ENCODE measurements at regions not wholly inside any gene's neighbourhood (a gene's known extent, or its start where the extent isn't known, plus 50 kb on each side); places are given as distances from the start of the nearest gene placed in this dataset.

GRCh38 chr18:7383002-7383980 is 152.4 kb downstream of the LRRC30 start:
- H3K27ac Mint-ChIP-seq (ENCODE audit: unreplicated experiment): no peak overlapping the region
- no peak for DNase-seq
- H3K27me3 Mint-ChIP-seq (ENCODE audit: unreplicated experiment): peaks cover 3% of the 10 kb centered on the region
- H3K4me1 Mint-ChIP-seq (ENCODE audit: low read depth, unreplicated experiment): peaks cover 7% of the 10 kb centered on the region
- no peak overlapping the region for H3K4me3 Mint-ChIP-seq (ENCODE audit: unreplicated experiment)
- no peaks in the 10 kb centered on the region for H3K36me3 Mint-ChIP-seq (ENCODE audit: unreplicated experiment)
- TF ChIP-seq, protein P1, sequence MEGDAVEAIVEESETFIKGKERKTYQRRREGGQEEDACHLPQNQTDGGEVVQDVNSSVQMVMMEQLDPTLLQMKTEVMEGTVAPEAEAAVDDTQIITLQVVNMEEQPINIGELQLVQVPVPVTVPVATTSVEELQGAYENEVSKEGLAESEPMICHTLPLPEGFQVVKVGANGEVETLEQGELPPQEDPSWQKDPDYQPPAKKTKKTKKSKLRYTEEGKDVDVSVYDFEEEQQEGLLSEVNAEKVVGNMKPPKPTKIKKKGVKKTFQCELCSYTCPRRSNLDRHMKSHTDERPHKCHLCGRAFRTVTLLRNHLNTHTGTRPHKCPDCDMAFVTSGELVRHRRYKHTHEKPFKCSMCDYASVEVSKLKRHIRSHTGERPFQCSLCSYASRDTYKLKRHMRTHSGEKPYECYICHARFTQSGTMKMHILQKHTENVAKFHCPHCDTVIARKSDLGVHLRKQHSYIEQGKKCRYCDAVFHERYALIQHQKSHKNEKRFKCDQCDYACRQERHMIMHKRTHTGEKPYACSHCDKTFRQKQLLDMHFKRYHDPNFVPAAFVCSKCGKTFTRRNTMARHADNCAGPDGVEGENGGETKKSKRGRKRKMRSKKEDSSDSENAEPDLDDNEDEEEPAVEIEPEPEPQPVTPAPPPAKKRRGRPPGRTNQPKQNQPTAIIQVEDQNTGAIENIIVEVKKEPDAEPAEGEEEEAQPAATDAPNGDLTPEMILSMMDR (IDR thresholded peaks at IDR 0.05; ENCODE audit: partially characterized antibody, unreplicated experiment): no peak
- H3K9me3 Mint-ChIP-seq (ENCODE audit: unreplicated experiment): peaks cover 3% of the 10 kb centered on the region

DNA sequence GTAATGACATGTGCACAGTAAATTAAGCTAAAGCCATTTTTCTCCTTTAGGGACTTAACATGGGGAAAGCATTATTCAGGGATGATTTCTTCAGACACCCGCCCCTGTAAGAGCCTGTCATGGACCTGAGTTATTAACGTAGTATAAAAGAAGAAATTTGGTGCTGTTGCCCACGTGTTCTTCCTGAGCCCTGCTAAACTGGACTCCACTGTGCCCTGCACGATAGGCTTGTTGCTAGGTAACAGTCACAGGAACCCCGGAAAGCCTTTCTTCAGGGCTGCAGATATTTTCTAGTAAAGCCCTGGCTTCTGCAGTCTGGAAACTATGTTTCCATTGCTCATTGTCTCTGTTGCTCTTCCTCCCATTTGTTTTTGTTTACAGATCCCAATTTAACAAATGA is 157.9 kb downstream of the LRRC30 start:
- Mint-ChIP-seq H3K27ac (ENCODE audit: unreplicated experiment) (no peak overlapping the region), H3K4me1 (ENCODE audit: low read depth, unreplicated experiment) (peaks cover 12% of the 10 kb centered on the region), H3K27me3 (ENCODE audit: unreplicated experiment) (no peaks in the 10 kb centered on the region), H3K36me3 (ENCODE audit: unreplicated experiment) (peaks cover 6% of the 10 kb centered on the region), H3K9me3 (ENCODE audit: unreplicated experiment) (peaks cover 2% of the 10 kb centered on the region), H3K4me3 (ENCODE audit: unreplicated experiment) (no peak overlapping the region)
- TF ChIP-seq, protein P1 (IDR thresholded peaks at IDR 0.05; ENCODE audit: partially characterized antibody, unreplicated experiment): no peak
- no peak for DNase-seq

GRCh38 chr18:7390731-7391492 is 160.0 kb downstream of the LRRC30 start:
- no peak overlapping the region for H3K27ac Mint-ChIP-seq (ENCODE audit: unreplicated experiment)
- H3K9me3 Mint-ChIP-seq (ENCODE audit: unreplicated experiment): peaks cover 2% of the 10 kb centered on the region
- no peaks in the 10 kb centered on the region for H3K27me3 Mint-ChIP-seq (ENCODE audit: unreplicated experiment)
- H3K4me1 Mint-ChIP-seq (ENCODE audit: low read depth, unreplicated experiment): peaks cover 11% of the 10 kb centered on the region
- H3K4me3 Mint-ChIP-seq (ENCODE audit: unreplicated experiment): no peak overlapping the region
- DNase-seq: no peak
- peaks cover 6% of the 10 kb centered on the region for H3K36me3 Mint-ChIP-seq (ENCODE audit: unreplicated experiment)
- TF ChIP-seq, protein P1 (IDR thresholded peaks at IDR 0.05; ENCODE audit: partially characterized antibody, unreplicated experiment): no peak

- no peaks in the 10 kb centered on the region for H3K27me3 Mint-ChIP-seq (ENCODE audit: unreplicated experiment)
- TF ChIP-seq, protein P1 (IDR thresholded peaks at IDR 0.05; ENCODE audit: partially characterized antibody, unreplicated experiment): no peak
- peaks cover 6% of the 10 kb centered on the region for H3K36me3 Mint-ChIP-seq (ENCODE audit: unreplicated experiment)
- H3K27ac Mint-ChIP-seq (ENCODE audit: unreplicated experiment): no peak overlapping the region
- peak overlapping the region; percentile 11 for H3K4me3 Mint-ChIP-seq (ENCODE audit: unreplicated experiment)
- peaks cover 2% of the 10 kb centered on the region for H3K9me3 Mint-ChIP-seq (ENCODE audit: unreplicated experiment)
- DNase-seq: no peak
- H3K4me1 Mint-ChIP-seq (ENCODE audit: low read depth, unreplicated experiment): peaks cover 11% of the 10 kb centered on the region
Observed at GRCh38 chr18:7393080-7393479, 162.2 kb downstream of the LRRC30 start.
